ENCODE measurements at regions not wholly inside any gene's neighbourhood (a gene's known extent, or its start where the extent isn't known, plus 50 kb on each side); places are given as distances from the start of the nearest gene placed in this dataset.

GRCh38 chr6:144555066-144555465, 269.9 kb downstream of the UTRN start:
- peak overlapping the region in 1 of 3 experiments; percentile 59; a peak in 2 of 7 replicates for H3K27ac Mint-ChIP-seq
- Histone ChIP-seq H3K79me2 (ENCODE audit: insufficient read depth, low read length) (no peaks in the 10 kb centered on the region), H2AFZ (ENCODE audit: low read length) (no peak overlapping the region), H3K14ac (ENCODE audit: insufficient read depth, low read length) (no peak overlapping the region), H2BK12ac (ENCODE audit: insufficient read length, low read depth, low read length) (no peak overlapping the region), H3K79me1 (ENCODE audit: insufficient read depth, low read depth, low read length, poor library complexity, severe bottlenecking) (no peaks in the 10 kb centered on the region), H4K20me1 (ENCODE audit: control insufficient read depth, insufficient read depth, insufficient read length) (no peaks in the 10 kb centered on the region), H2BK15ac (ENCODE audit: low read depth, low read length) (no peak overlapping the region), H3T11ph (ENCODE audit: low read length) (no peak overlapping the region), H3K23me2 (ENCODE audit: insufficient read length, low read depth, low read length, poor library complexity, severe bottlenecking) (no peaks in the 10 kb centered on the region), H3K27me3 (ENCODE audit: insufficient read depth, low read length) (no peaks in the 10 kb centered on the region), H3K23ac (ENCODE audit: insufficient read length, low read depth, low read length) (no peak overlapping the region), H3K27ac (ENCODE audit: insufficient read length, low read depth, low read length) (no peak overlapping the region), H3K4ac (ENCODE audit: low read depth, low read length) (no peak overlapping the region), H4K91ac (ENCODE audit: insufficient read length, low read depth, low read length) (no peak overlapping the region), H3K4me2 (ENCODE audit: insufficient read depth, insufficient read length, low read length) (no peak overlapping the region), H3K18ac (ENCODE audit: insufficient read length, low read depth, low read length) (no peak overlapping the region), H3K4me1 (ENCODE audit: insufficient read depth, low read length) (no peaks in the 10 kb centered on the region), H2AK5ac (ENCODE audit: insufficient read length, low read length) (no peak overlapping the region), H2BK120ac (ENCODE audit: low read depth, low read length, poor library complexity, severe bottlenecking) (no peak overlapping the region), H3K56ac (ENCODE audit: insufficient read length, low read depth, low read length) (no peak overlapping the region), H4K5ac (ENCODE audit: insufficient read length, low read depth, low read length) (no peak overlapping the region), H3K9ac (ENCODE audit: extremely low read depth, insufficient read length, low read length) (no peak overlapping the region), H3K9me3 (ENCODE audit: control insufficient read depth, low read depth, low read length) (no peaks in the 10 kb centered on the region), H2BK20ac (ENCODE audit: low read depth, low read length, poor library complexity, severe bottlenecking) (no peak overlapping the region), H4K8ac (replicated peaks; ENCODE audit: insufficient read length, low read depth, low read length) (no peak overlapping the region), H2BK5ac (ENCODE audit: insufficient read length, low read length) (no peak overlapping the region)
- no peaks in the 10 kb centered on the region; the same call in 1 of the 2 replicates for H3K27me3 Mint-ChIP-seq (ENCODE audit: low read depth)
- no peaks in the 10 kb centered on the region for H3K4me1 Mint-ChIP-seq
- DNase-seq: no peak
- peaks cover 3 to 23% (median 16%) of the 10 kb centered on the region in 3 experiments; a peak in 5 of 7 replicates for H3K36me3 Mint-ChIP-seq (ENCODE audit: insufficient read depth in 1 of 3, low read depth in 3 of 3)
- no CpG with 5 or more reads among the region's 1 CpG for WGBS (ENCODE audit: extremely low coverage, insufficient read length, low lambda C conversion rate)
- TF ChIP-seq CTCF (conservative IDR thresholded peaks at IDR 0.05): no peak
- no peak overlapping the region for H3K4me3 Mint-ChIP-seq
- no peaks in the 10 kb centered on the region for H3K9me3 Mint-ChIP-seq

Data from H9 (cell line).